GM23338 (cell line): ENCODE measurements at regions not wholly inside any gene's neighbourhood (a gene's known extent, or its start where the extent isn't known, plus 50 kb on each side); places are given as distances from the start of the nearest gene placed in this dataset.

Experiments used
- CTCF ChIP-seq, 2 experiments: fragments of 200-600 bp in 1 of 2; sonication (generic) in 1 of 2; conservative IDR thresholded peaks; 2 replicates each; pipeline versions ENCODE4 v1.5.1 to v1.6.1; 2016 to 2017; ENCODE audit warnings: antibody characterized with exemption in 2 of 2, low read depth in 2 of 2, mild to moderate bottlenecking in 2 of 2, moderate library complexity in 1 of 2
- EZH2 ChIP-seq: fragments of 200-600 bp; sonication (generic); IDR thresholded peaks from one replicate; pipeline ENCODE4 v1.8.0; 2017; ENCODE audit warnings: antibody characterized with exemption, mild to moderate bottlenecking, low read depth; ENCODE audit not compliant: unreplicated experiment
- EZH2phosphoT487 ChIP-seq: fragments of 200-600 bp; sonication (generic); IDR thresholded peaks from one replicate; pipeline ENCODE4 v1.8.1; 2018; ENCODE audit warnings: antibody characterized with exemption; ENCODE audit not compliant: unreplicated experiment
- REST ChIP-seq: IDR thresholded peaks from one replicate; pipeline ENCODE4 v1.6.1; 2018; ENCODE audit warnings: antibody characterized with exemption; ENCODE audit not compliant: unreplicated experiment

- no peak for TF ChIP-seq CTCF (conservative IDR thresholded peaks at IDR 0.05; ENCODE audit: low read depth in 2 of 2)
- no peak for TF ChIP-seq EZH2
- TF ChIP-seq REST: no peak
- no peak for TF ChIP-seq EZH2phosphoT487
Measured at GRCh38 chr1:30064547-30064946, 658.8 kb downstream of the MATN1 start.
